Esophagus muscularis mucosa (tissue), 3 donors: ENCODE measurements at regions not wholly inside any gene's neighbourhood (a gene's known extent, or its start where the extent isn't known, plus 50 kb on each side); places are given as distances from the start of the nearest gene placed in this dataset.

Source experiments
- CTCF ChIP-seq, 3 experiments: fragments of 200-600 bp in 2 of 3; fragments of 450-650 bp in 1 of 3; sonication (generic) in 2 of 3; IDR thresholded peaks; one replicate each; pipeline ENCODE4 v1.5.1; 2017 to 2019; ENCODE audit warnings: antibody characterized with exemption in 3 of 3, mild to moderate bottlenecking in 2 of 3, moderate library complexity in 1 of 3
- POLR2A ChIP-seq: fragments of 450-650 bp; IDR thresholded peaks from one replicate; pipeline ENCODE4 v1.6.1; 2017; ENCODE audit warnings: antibody characterized with exemption, moderate library complexity, mild to moderate bottlenecking, low read depth

- TF ChIP-seq CTCF (IDR thresholded peaks at IDR 0.05) (no peak), POLR2A (no peak)
Observed at GRCh38 chr3:117358717-117359314, 649.2 kb downstream of the TUSC7 start.
